Motor neuron (in vitro differentiated cells): ENCODE measurements at regions not wholly inside any gene's neighbourhood (a gene's known extent, or its start where the extent isn't known, plus 50 kb on each side); places are given as distances from the start of the nearest gene placed in this dataset.
A peak's percentile ranks its signal among the peaks of the same experiment; 100 is the strongest.
"Not testable (repeated sequence)": the region's sequence is repeated elsewhere in the genome, so short reads cannot be mapped to it uniquely, and the experiment has no call there.

Experiments
- ATAC-seq, 8 experiments: fragments of 200-7000 bp; cut with Tn5 transposase; replicated peaks in 6 of 8; 2 replicates each; pipeline ENCODE4 v1.8.0; 2021; ENCODE audit warnings: mild to moderate bottlenecking in 8 of 8, moderate library complexity in 8 of 8
- H3K27ac ChIP-seq, 2 donors: fragments of 250-450 bp; sonication (Bioruptor Pico); 2 replicates each; pipeline ENCODE4 v1.9.0; 2021; ENCODE audit warnings: antibody characterized with exemption in 2 of 2, mild to moderate bottlenecking in 2 of 2, moderate library complexity in 1 of 2
- H3K4me1 ChIP-seq, 2 donors: fragments of 250-450 bp; sonication (Bioruptor Pico); replicated peaks in 1 of 2; 2 replicates each; pipeline ENCODE4 v1.6.1; 2021; ENCODE audit warnings: antibody characterized with exemption in 2 of 2, mild to moderate bottlenecking in 2 of 2, moderate library complexity in 1 of 2
- H3K4me3 ChIP-seq, 5 donors: fragments of 250-450 bp; sonication (Bioruptor Pico); 2 replicates each; pipeline ENCODE4 v1.9.0; 2021; ENCODE audit warnings: antibody characterized with exemption in 5 of 5, mild to moderate bottlenecking in 5 of 5, moderate library complexity in 4 of 5
- WGBS, 10 experiments: fragments of 450-650 bp; shearing (Covaris generic); methylation state at CpG; one replicate each; pipeline ENCODE4 v1.0.0; 2022; 5-methylcytosine and 5-hydroxymethylcytosine counted together
- in situ Hi-C, 9 experiments: fragments of 400-800 bp; cut with MboI; loops; one replicate each; pipeline ENCODE4 v1.15.0; 2021; ENCODE audit warnings: low sequenced_read_pairs in 9 of 9, low pct_unique_long_range_greater_than_20kb in 2 of 9; ENCODE audit not compliant: unreplicated experiment in 9 of 9

GRCh38 chr12:76971216-76971879, 92.5 kb upstream of the CSRP2 start:
- H3K4me1 ChIP-seq, H3K27ac ChIP-seq, ATAC-seq, H3K4me3 ChIP-seq, in situ Hi-C loops: not testable (repeated sequence)
- 63 to 94% (median 86%) methylated on average over 2 to 7 of the region's 7 CpGs for WGBS, 10 experiments

GRCh38 chr12:76967181-76967885, 88.5 kb upstream of the CSRP2 start:
- H3K4me3 ChIP-seq = no peak overlapping the region
- 51 to 100% (median 61%) methylated on average over 1 to 8 of the region's 9 CpGs for WGBS, 10 experiments
- H3K27ac ChIP-seq = no peak overlapping the region
- no peak for ATAC-seq
- peaks cover 0 to 9% of the 10 kb centered on the region in 2 donors for H3K4me1 ChIP-seq
- in situ Hi-C loops = no loop called here

GRCh38 chr12:76964784-76965571, 86.2 kb upstream of the CSRP2 start:
- no peak for ATAC-seq
- in situ Hi-C loops = no loop called here
- WGBS, 10 experiments = 35 to 73% (median 59%) methylated on average over 3 to 6 of the region's 6 CpGs; no CpG with 5 or more reads in 1 of the 10 experiments
- Histone ChIP-seq H3K27ac (no peak overlapping the region), H3K4me1 (peaks cover 0 to 9% of the 10 kb centered on the region in 2 donors), H3K4me3 (no peak overlapping the region)

GRCh38 chr12:76962099-76962498, 83.3 kb upstream of the CSRP2 start:
- ATAC-seq = no peak
- no peak overlapping the region for H3K27ac ChIP-seq
- peaks cover 0 to 9% of the 10 kb centered on the region in 2 donors for H3K4me1 ChIP-seq
- WGBS, 10 experiments = 65 to 100% (median 90%) methylated on average over 1 to 3 of the region's 3 CpGs; no CpG with 5 or more reads in 4 of the 10 experiments
- in situ Hi-C loops = no loop called here
- no peak overlapping the region for H3K4me3 ChIP-seq

- in situ Hi-C loops = no loop called here
- Histone ChIP-seq H3K4me3 (no peak overlapping the region), H3K4me1 (no peaks in the 10 kb centered on the region), H3K27ac (no peak overlapping the region)
- ATAC-seq = no peak
Observed at GRCh38 chr12:76957301-76957700, 78.5 kb upstream of the CSRP2 start.

- peak in 1 of 8 experiments; percentile 48 for ATAC-seq
- H3K4me1 ChIP-seq = peaks cover 0 to 18% of the 10 kb centered on the region in 2 donors
- 0 to 80% (median 32%) methylated on average over 1 to 2 of the region's 2 CpGs; no CpG with 5 or more reads in 3 of the 10 experiments for WGBS, 10 experiments
Observed at GRCh38 chr12:76952995-76953394, 74.2 kb upstream of the CSRP2 start.

GRCh38 chr12:76948879-76949278, 70.1 kb upstream of the CSRP2 start:
- Histone ChIP-seq H3K4me3 (no peak overlapping the region), H3K27ac (no peak overlapping the region), H3K4me1 (peaks cover 0 to 32% of the 10 kb centered on the region in 2 donors)
- ATAC-seq = peak in 3 of 8 experiments; percentile 9 to 52 (median 16)
- 17 to 69% (median 53%) methylated on average over 1 to 3 of the region's 3 CpGs; no CpG with 5 or more reads in 2 of the 10 experiments for WGBS, 10 experiments
- in situ Hi-C loops = no loop called here

More at GRCh38 chr12:76952995-76953394, 74.2 kb upstream of the CSRP2 start:
- no peak overlapping the region for H3K27ac ChIP-seq
- no peak overlapping the region for H3K4me3 ChIP-seq
- in situ Hi-C loops = no loop called here

GRCh38 chr12:76947304-76947703, 68.5 kb upstream of the CSRP2 start:
- Histone ChIP-seq H3K4me1 (peaks cover 8 to 46% of the 10 kb centered on the region in 2 donors), H3K27ac (no peak overlapping the region), H3K4me3 (no peak overlapping the region)
- 69 to 100% (median 86%) methylated on average over 1 to 3 of the region's 3 CpGs; no CpG with 5 or more reads in 1 of the 10 experiments for WGBS, 10 experiments
- peak in 4 of 8 experiments; percentile 41 to 69 (median 53) for ATAC-seq
- in situ Hi-C loops = no loop called here

- 63 to 100% (median 95%) methylated on average over 3 to 6 of the region's 6 CpGs; no CpG with 5 or more reads in 1 of the 10 experiments for WGBS, 10 experiments
- no peak for ATAC-seq
- H3K4me3 ChIP-seq = no peak overlapping the region
- no peak overlapping the region for H3K27ac ChIP-seq
- in situ Hi-C loops = no loop called here
- H3K4me1 ChIP-seq = peaks cover 9 to 54% of the 10 kb centered on the region in 2 donors
Observed at GRCh38 chr12:76946446-76946845, 67.6 kb upstream of the CSRP2 start.

- in situ Hi-C loops = no loop called here
- ATAC-seq = no peak
Observed at GRCh38 chr12:76945867-76946266, 67.0 kb upstream of the CSRP2 start.

GRCh38 chr12:76944892-76945291, 66.1 kb upstream of the CSRP2 start:
- WGBS, 10 experiments = 17 to 100% (median 68%) methylated on average over 1 to 3 of the region's 3 CpGs
- in situ Hi-C loops = no loop called here
- no peak for ATAC-seq

More at GRCh38 chr12:76945867-76946266, 67.0 kb upstream of the CSRP2 start:
- 43 to 100% (median 97%) methylated on average over 1 to 4 of the region's 4 CpGs; no CpG with 5 or more reads in 2 of the 10 experiments for WGBS, 10 experiments
- H3K27ac ChIP-seq = no peak overlapping the region
- no peak overlapping the region for H3K4me3 ChIP-seq
- peaks cover 9 to 60% of the 10 kb centered on the region in 2 donors for H3K4me1 ChIP-seq

GRCh38 chr12:76943008-76943407, 64.2 kb upstream of the CSRP2 start:
- no peak overlapping the region for H3K4me3 ChIP-seq
- H3K4me1 ChIP-seq = peaks cover 9 to 50% of the 10 kb centered on the region in 2 donors
- in situ Hi-C loops = no loop called here
- no peak overlapping the region for H3K27ac ChIP-seq
- peak in 1 of 8 experiments; percentile 50 for ATAC-seq

More at GRCh38 chr12:76944892-76945291, 66.1 kb upstream of the CSRP2 start:
- no peak overlapping the region for H3K27ac ChIP-seq
- H3K4me1 ChIP-seq = peaks cover 9 to 64% of the 10 kb centered on the region in 2 donors
- no peak overlapping the region for H3K4me3 ChIP-seq

GRCh38 chr12:76942267-76942666, 63.4 kb upstream of the CSRP2 start:
- H3K4me1 ChIP-seq = peaks cover 9 to 48% of the 10 kb centered on the region in 2 donors
- in situ Hi-C loops = no loop called here
- WGBS, 10 experiments = 22 to 100% (median 72%) methylated on average over 1 of the region's 1 CpG; no CpG with 5 or more reads in 2 of the 10 experiments

More at GRCh38 chr12:76942267-76942666, 63.4 kb upstream of the CSRP2 start:
- H3K4me3 ChIP-seq = no peak overlapping the region
- ATAC-seq = peak in 5 of 8 experiments; percentile 47 to 73 (median 57)
- no peak overlapping the region for H3K27ac ChIP-seq
